ENCODE measurements at regions not wholly inside any gene's neighbourhood (a gene's known extent, or its start where the extent isn't known, plus 50 kb on each side); places are given as distances from the start of the nearest gene placed in this dataset.

GRCh38 chr12:85369365-85370154, 89.5 kb downstream of the ALX1 start:
- no peak for TF ChIP-seq CTCF (IDR thresholded peaks at IDR 0.05; ENCODE audit: low read depth, low read length)
- no peak for TF ChIP-seq EZH2phosphoT487 (IDR thresholded peaks at IDR 0.05; ENCODE audit: low read depth)
